GM10248 (cell line): ENCODE measurements at regions not wholly inside any gene's neighbourhood (a gene's known extent, or its start where the extent isn't known, plus 50 kb on each side); places are given as distances from the start of the nearest gene placed in this dataset.
"Not testable (repeated sequence)": the region's sequence is repeated elsewhere in the genome, so short reads cannot be mapped to it uniquely, and the experiment has no call there.

ENCODE experiments used
- CTCF ChIA-PET: fragments of 300-600 bp; sonication (Branson Sonifier 250); formaldehyde crosslinking; extraction: SDS; loops from one replicate; lab custom pipeline; 2021; ENCODE audit warnings: antibody characterized with exemption; lab: Yijun Ruan, JAX
- POLR2A ChIA-PET: fragments of 350-650 bp; sonication (Branson Sonifier 250); formaldehyde crosslinking; extraction: SDS; loops from one replicate; lab custom pipeline; 2020; ENCODE audit warnings: antibody characterized with exemption; lab: Yijun Ruan, JAX
- DNase-seq: peaks from one replicate; pipeline ENCODE4 v3.0.0; 2012; ENCODE audit errors: extremely low spot score
- TF ChIP-seq, protein P1 (sequence below): IDR thresholded peaks from 2 replicates; pipeline ENCODE4 v1.5.1; 2012; ENCODE audit warnings: mild to moderate bottlenecking, low read depth; ENCODE audit errors: extremely low read depth, missing control alignments, control extremely low read depth

DNA sequence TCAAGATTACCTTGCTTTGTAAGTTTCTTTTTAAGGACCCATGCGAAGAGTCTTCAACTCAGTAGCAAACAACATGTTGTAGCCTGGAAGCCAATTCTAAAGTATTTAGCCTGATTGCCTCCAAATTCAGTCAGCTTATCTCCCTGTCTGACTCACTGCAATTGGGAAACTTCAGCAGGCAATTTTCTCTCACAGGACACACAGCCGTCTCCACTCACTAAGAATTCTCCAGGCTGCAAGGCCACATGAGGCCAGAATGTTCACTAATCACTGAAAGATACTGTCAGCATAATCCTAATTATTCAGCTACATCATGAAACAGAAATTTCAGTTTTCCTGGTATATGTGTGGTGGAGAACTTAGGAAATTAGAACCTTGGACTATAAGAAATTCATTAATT, 78.1 kb upstream of the PDE1A start:
- POLR2A ChIA-PET: no interaction called here
- no peak for DNase-seq
- CTCF ChIA-PET: interaction anchor here (1.2 kb wide), 1 partner anchor 13 kb away, joined by 3 read pairs; no protein-coding TSS in a partner anchor
- TF ChIP-seq, protein P1, sequence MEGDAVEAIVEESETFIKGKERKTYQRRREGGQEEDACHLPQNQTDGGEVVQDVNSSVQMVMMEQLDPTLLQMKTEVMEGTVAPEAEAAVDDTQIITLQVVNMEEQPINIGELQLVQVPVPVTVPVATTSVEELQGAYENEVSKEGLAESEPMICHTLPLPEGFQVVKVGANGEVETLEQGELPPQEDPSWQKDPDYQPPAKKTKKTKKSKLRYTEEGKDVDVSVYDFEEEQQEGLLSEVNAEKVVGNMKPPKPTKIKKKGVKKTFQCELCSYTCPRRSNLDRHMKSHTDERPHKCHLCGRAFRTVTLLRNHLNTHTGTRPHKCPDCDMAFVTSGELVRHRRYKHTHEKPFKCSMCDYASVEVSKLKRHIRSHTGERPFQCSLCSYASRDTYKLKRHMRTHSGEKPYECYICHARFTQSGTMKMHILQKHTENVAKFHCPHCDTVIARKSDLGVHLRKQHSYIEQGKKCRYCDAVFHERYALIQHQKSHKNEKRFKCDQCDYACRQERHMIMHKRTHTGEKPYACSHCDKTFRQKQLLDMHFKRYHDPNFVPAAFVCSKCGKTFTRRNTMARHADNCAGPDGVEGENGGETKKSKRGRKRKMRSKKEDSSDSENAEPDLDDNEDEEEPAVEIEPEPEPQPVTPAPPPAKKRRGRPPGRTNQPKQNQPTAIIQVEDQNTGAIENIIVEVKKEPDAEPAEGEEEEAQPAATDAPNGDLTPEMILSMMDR: no peak

DNA sequence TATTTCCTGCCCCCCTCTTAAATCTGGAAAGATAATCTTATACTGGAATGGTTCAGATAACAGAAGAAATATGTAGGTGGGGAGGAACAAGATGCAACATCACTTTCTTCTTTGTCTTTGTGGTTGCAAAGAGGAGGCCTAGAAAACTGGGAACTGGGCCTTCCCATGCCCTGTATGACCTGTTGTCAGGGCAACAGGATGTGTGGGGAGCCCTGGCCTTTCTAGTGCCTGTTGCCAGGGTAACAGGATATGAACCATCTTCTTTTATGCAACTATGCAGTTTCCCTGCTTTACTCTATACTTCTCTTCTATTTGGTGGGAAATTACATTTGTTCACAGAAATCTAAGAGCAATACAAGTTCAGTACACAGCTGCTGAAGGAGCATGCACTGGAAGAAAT, 79.8 kb upstream of the PDE1A start:
- DNase-seq: no peak
- ChIA-PET POLR2A (no interaction called here), CTCF (interaction anchor here (1.0 kb wide), 1 partner anchor 57 kb away, joined by 3 read pairs; no protein-coding TSS in a partner anchor)
- TF ChIP-seq, protein P1: no peak

DNA sequence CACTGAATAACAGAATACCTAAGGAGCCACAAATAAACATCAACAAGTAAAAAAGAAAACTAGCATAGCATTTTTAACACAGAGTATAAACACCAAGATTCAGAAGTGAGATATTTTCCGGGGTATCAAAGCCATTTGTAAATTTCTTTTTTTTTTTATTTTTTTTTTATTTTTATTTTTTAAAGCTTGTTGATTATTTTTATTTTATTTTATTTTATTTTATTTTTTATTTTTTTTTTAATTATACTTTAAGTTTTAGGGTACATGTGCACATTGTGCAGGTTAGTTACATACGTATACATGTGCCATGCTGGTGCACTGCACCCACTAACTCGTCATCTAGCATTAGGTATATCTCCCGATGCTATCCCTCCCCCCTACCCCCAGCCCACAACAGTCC, 81.7 kb upstream of the PDE1A start:
- DNase-seq, POLR2A ChIA-PET: not testable (repeated sequence)
- CTCF ChIA-PET: interaction anchor here (1.5 kb wide), 1 partner anchor 9 kb away, joined by 5 read pairs; no protein-coding TSS in a partner anchor

DNA sequence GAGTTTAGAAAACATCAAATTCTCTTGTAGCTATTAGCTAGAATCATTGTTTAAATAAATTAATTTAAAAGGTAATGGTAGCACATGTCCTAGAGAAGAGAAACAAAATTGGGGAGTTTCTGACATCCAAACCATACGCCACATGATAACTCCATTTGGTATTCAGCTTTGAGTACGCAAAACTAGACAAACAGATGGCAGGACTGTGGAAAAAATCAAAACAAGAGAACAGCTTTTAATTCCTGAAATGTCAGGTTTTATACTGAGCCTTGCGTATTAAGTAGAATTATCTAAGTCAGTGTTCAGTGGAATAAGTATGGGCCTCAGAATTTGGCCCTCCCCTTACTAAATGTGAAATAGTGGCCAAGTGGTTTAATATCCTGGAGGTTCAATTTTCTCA, 82.4 kb upstream of the PDE1A start:
- no peak for DNase-seq
- CTCF ChIA-PET: interaction anchor here (1.2 to 1.5 kb wide), 2 partner anchors 8 to 19 kb away, joined by 5 read pairs; no protein-coding TSS in a partner anchor
- POLR2A ChIA-PET: no interaction called here
- TF ChIP-seq, protein P1: no peak

DNA sequence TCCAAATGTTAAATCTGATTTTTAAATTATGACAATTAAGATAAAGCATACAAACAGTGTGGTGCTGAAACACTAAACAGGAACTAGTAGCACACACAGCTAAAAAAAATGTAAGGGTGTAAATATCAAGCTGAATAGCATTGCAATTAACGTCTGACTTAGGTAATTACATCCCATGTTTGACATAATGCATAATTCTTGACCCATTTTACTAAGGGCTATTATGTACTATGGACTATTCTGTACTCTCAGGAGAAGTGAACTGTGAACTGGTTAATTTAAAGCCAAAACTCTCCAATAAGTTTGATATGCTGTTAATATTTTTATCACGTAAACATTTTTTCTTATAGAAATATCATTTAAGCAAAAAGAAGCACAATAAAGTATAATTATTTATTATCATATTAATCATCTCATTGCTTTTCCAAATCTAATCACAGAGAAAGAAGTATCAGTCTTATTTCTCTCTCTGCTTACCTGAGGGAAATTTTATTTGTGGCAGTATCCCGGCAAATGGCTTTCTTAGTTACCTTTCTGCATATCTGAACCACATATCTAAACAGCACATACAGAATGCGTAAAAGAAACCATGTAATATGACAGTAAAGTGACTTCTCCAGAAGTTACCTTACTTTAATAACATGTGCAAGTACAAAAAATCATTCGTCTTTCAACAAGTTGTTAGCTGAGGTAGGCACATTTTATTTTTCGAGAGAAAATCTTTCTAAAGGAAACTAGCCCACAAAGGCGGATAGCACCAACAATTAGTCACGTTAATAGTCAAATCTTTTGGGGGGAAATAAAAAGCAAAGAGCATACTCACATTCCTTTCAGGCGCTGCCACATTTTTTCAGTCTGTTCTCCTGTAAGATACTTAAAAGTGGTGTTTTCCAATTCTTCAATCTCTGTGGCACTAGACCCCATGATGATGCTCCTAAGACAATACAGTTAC, 94.9 kb upstream of the PDE1A start:
- TF ChIP-seq, protein P1: no peak
- ChIA-PET POLR2A (no interaction called here), CTCF (interaction anchor here (1.0 to 1.1 kb wide), 2 partner anchors 19 to 336 kb away, joined by 3 read pairs; no protein-coding TSS in a partner anchor)
- no peak for DNase-seq

DNA sequence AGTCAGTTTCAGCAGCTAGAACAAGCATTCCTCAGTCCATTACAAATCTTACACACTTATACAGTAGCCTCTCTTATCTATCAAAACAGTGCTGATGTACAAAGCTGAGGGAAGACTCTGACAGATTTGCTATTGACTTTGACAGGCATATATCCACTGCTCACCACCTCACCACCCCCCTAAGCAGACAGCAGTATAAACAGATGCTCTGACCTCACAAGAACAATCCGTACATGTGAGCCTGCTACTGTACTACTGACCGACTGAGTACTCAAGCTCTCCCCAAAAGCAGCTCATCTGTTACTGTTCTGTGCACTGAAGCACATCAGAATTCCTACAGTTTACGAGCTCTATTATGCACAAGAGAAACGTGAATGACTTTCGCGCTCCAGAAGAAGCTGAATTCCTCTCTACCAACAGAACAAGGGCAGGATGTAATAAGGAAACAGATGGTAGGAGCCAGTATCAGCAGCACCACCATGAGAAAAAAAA, 95.6 kb upstream of the PDE1A start:
- ChIA-PET POLR2A (no interaction called here), CTCF (interaction anchor here (1.0 to 1.1 kb wide), 2 partner anchors 19 to 336 kb away, joined by 3 read pairs; no protein-coding TSS in a partner anchor)
- no peak for DNase-seq
- TF ChIP-seq, protein P1: no peak

DNA sequence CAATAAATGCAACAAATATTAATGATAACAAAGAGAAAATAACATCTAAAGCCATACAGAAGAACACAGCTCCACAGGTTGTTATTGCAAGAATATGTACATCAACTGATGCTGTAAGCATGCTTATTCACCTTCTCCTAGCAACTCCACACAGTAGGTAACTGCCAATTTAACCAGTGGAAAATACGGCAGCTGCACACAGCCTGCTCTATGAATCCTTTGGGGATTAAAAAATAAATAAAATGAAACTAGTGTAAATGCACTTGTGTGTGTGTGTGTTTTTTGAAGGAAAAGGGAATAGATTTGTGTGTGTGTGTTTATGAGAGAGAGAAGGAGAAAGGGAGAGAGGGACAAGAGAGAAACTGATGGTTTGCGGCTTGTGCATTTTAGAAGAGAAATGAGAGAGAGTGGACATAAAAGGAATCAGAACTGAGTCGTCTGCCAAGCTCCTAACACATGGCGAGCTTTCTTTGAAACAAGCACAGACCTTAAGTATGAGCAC, 96.2 kb upstream of the PDE1A start:
- ChIA-PET POLR2A (no interaction called here), CTCF (interaction anchor here (1.0 to 1.1 kb wide), 2 partner anchors 18 to 337 kb away, joined by 3 read pairs; no protein-coding TSS in a partner anchor)
- no peak for DNase-seq

More for the DNA sequence above, 96.2 kb upstream of the PDE1A start:
- TF ChIP-seq, protein P1: no peak
